ENCODE measurements at regions not wholly inside any gene's neighbourhood (a gene's known extent, or its start where the extent isn't known, plus 50 kb on each side); places are given as distances from the start of the nearest gene placed in this dataset.

- TF ChIP-seq CTCF (conservative IDR thresholded peaks at IDR 0.05; ENCODE audit: low read length) (no peak), EZH2phosphoT487 (IDR thresholded peaks at IDR 0.05; ENCODE audit: borderline replicate concordance, low read depth, low read length) (no peak)
These were observed 128.9 kb upstream of the TP63 start for GRCh38 chr3:189502256-189502655.

All from OCI-LY7 (cell line).